ENCODE measurements at regions not wholly inside any gene's neighbourhood (a gene's known extent, or its start where the extent isn't known, plus 50 kb on each side); places are given as distances from the start of the nearest gene placed in this dataset.
"Not testable (repeated sequence)": the region's sequence is repeated elsewhere in the genome, so short reads cannot be mapped to it uniquely, and the experiment has no call there.

- no peak for DNase-seq
Observed at GRCh38 chr4:9608300-9608699, 164.1 kb downstream of the DEFB131A start.

DNA sequence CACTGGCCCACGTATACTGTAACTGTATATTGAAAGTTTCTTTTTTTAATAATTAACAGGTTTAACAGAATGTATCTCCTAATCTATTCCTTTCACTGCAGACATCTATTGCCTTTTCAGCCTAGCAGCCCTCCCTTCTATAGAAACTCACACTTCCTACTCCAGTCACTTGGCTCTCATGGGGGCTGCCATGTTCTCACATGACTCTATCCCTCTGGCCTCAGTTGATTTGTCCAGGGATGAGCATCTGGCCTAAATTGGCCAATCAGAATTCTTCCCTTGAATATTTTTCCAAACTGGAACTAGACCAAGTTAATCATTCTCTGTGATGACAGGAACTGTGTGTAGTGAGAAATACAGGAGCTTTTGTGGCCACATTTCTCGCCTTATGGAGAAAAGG, 166.1 kb downstream of the DEFB131A start:
- not testable (repeated sequence) for DNase-seq

- DNase-seq: no peak
Observed at GRCh38 chr4:9611101-9611500, 166.9 kb downstream of the DEFB131A start.

- DNase-seq: not testable (repeated sequence)
Observed at GRCh38 chr4:9636411-9636810, 145.0 kb upstream of the DRD5 start.

DNA sequence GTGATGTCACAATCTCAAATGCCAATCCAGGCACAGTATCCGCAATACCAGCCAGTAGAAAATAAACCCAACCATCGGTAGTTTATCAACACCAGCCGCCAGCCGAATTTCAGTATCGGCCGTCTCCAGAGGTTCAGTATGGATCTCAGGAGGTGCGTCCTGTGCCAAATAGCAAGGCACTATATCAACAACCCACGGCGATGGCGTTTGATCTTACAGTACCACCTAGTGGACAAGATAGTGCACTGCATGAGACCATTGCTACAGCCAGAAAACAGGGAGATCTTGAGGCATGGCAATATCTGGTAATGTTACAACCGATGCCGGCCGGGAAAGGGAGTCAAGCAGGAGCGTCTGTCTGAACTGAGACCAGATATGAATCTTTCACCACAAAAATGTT, 121.8 kb upstream of the DRD5 start:
- DNase-seq: not testable (repeated sequence)

- DNase-seq: not testable (repeated sequence)
Observed at GRCh38 chr4:9660955-9661354, 120.5 kb upstream of the DRD5 start.

- DNase-seq: peak; percentile 27
Observed at GRCh38 chr4:9670725-9671124, 110.7 kb upstream of the DRD5 start.

DNA sequence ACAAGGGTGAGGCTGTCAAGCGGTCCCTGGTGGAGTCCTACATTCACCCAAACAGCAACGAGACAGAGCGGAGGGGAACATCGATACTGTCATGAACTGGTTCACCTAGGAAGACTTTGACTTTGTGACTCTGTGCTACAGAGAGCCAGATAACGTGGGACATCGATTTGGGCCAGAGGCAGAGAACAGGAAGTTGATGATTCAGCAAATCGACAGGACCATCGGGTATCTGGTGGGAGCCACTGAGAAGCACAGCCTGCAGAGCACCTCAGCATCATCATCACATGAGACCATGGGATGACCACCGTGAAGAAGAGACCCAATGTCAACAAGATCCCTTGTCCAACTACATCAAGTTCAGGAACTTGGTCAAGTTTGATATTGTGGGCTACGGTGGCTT, 104.1 kb upstream of the DRD5 start:
- DNase-seq: not testable (repeated sequence)

DNA sequence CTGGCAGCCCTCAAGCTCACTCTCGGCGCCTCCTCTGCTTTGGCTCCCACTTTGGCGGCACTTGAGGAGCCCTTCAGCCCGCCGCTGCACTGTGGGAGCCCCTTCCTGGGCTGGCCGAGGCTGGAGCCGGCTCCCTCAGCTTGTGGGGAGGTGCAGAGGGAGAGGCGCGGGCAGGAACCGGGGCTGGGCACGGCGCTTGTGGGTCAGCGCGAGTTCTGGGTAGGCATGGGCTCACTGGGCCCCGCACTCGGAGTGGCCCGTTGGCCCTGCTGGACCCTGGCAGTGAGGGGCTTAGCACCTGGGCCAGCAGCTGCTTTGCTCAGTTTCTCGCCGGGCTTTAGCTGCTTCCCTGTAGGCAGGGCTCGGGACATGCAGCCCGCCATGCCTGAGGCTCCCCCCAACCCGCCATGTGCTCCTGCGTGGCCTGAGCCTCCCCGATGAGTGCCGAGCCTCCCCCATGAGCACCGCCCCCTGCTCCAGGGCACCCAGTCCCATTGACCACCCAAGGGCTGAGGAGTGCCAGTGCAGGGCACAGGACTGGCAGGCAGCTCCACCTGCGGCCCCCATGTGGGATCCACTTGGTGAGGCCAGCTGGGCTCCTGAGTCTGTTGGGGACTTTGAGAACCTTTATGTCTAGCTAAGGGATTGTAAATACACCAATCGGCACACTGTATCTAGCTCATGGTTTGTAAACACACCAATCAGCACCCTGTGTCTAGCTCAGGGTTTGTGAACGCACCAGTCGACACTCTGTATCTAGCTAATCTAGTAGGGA, 101.5 kb upstream of the DRD5 start:
- DNase-seq: no peak

- not testable (repeated sequence) for DNase-seq
Observed at GRCh38 chr4:9683174-9683573, 98.3 kb upstream of the DRD5 start.

DNA sequence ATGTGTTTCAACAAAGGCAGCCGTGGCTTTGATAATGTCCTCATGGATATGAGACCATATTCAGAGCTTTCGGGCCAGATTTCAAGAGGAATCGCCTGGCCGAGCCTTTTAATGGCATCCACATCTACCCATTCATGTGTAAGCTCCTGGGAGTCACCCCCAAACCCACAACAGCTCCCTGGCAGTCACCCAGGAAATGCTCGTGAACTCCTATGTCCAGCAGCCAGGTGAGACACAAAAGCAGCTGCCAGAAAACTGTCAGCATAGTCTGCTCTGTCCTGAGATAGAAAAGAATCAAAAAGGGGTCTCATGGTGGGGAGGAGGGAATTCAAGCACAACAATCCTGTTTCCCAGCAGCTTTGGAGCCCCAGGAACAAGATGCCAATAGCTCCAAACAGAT, 96.4 kb upstream of the DRD5 start:
- not testable (repeated sequence) for DNase-seq

- no peak for DNase-seq
Observed at GRCh38 chr4:9685692-9686091, 95.7 kb upstream of the DRD5 start.

DNA sequence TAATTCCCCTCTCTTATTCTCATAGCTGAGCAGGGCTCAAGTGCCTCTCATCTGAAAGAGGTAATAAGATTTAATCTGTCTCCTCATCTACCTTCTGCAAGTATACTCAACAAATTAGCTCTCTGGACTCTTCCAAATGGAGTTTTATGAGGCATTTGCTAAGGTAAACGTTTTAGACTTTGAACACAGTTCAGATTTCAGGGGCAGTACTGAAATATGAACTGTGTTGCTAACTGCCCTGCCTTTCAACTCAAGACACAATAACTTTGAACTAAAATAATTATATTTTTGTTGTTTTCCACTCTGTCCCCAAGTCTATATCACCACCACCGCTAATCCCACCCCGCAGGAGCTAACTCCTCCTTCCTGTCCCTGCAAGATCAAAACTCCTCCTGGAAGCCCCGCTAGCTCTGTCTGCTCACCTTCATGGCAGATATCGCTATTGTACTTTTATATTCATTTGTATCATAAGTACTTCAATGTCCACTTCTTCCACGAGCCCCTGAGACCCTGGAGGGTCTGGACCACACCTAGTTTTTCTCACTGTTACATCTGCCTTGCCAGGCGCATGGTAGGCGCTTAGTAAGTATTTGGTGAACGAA, 90.7 kb upstream of the DRD5 start:
- DNase-seq: not testable (repeated sequence)

- DNase-seq: peak; percentile 96
Observed at GRCh38 chr4:9691238-9692065, 90.0 kb upstream of the DRD5 start.

DNA sequence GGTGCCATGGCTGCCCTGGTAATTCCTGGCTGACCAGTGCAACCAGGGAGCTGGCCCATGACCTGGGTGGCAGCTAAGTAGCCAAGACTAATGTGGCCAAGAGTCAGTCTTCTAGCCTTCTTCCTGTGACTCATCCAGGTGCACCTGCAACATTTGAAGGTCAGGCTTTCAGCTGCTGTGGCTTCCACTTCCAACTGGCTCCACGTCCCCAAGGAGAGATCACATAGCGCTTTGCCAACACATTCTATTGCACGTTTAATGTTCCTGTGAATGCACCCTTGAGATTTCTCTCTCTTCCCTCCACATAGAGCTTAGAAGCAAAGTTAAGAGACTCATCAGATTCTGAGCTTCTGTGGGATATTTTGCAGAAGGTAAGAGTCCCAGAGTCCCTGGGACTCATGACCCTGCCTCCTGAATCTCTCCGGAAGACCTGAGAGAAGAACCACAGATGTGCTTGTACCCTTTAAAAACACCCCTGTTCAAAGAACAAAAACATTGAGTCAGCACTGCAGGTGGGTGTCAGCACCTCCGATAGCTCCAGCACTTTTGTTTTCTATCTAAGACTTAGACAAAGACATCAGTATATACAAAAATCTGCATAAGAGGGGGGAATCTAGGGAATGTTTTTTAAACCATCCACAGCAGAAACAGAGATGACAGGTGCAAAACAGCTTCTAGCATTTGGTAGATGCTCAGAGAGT, 88.5 kb upstream of the DRD5 start:
- not testable (repeated sequence) for DNase-seq

GRCh38 chr4:9694403-9694802, 87.0 kb upstream of the DRD5 start:
- not testable (repeated sequence) for DNase-seq

GRCh38 chr4:9695994-9696393, 85.4 kb upstream of the DRD5 start:
- peak; percentile 50 for DNase-seq

DNA sequence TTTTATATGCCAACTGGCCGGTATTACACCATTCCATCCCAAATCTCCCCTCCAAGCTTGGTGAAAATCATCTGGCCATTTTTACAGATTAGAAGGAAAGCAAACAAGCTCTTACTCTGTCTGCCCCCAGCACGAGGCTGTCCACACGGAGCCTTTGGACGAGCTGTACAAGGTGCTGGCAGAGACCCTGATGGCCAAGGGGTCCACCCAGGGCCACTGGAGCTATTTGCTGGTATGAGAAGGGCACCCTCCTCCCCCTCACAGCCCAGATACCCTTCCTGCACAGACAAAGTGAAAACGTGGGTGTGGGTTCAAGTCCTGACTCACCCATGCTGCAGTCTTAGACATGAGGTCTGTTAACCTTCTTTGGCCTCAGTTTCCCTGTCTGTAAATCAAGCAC, 84.9 kb upstream of the DRD5 start:
- DNase-seq: not testable (repeated sequence)

GRCh38 chr4:9702019-9702418, 79.4 kb upstream of the DRD5 start:
- not testable (repeated sequence) for DNase-seq

GRCh38 chr4:9702696-9703095, 78.7 kb upstream of the DRD5 start:
- DNase-seq: not testable (repeated sequence)

DNA sequence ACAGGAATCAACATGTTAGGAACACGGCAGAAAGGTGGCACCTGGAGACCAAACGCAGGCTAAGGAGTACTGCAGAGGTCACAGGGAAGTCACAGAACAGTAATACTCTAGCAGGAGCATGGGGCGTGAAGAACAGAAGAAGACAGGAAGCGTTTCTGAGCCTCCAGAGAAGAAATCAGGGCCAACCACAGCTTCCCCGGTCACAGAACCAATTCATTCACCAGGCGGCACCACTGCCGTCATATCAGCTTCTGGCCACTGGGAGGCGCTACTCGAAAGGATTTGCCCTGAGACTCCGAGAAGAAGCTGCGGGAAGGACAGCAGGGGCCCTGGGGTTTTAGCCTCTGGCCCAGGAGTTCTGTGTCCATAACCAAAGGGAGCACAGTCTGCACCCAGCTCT, 78.0 kb upstream of the DRD5 start:
- peak; percentile 84 for DNase-seq

GRCh38 chr4:9704126-9704525, 77.3 kb upstream of the DRD5 start:
- DNase-seq: not testable (repeated sequence)

Measured in NCI-H146 (cell line).